OCI-LY1 (cell line): ENCODE measurements at regions not wholly inside any gene's neighbourhood (a gene's known extent, or its start where the extent isn't known, plus 50 kb on each side); places are given as distances from the start of the nearest gene placed in this dataset.

ENCODE experiments used
- H2AFZ ChIP-seq: fragments of 200-600 bp; sonication (generic), shearing (Covaris generic); 2 replicates; pipeline ENCODE4 v1.6.0; 2014; ENCODE audit warnings: antibody characterized with exemption, mild to moderate bottlenecking, low read length
- H3F3A ChIP-seq: fragments of 200-600 bp; sonication (generic), shearing (Covaris generic); 2 replicates; pipeline ENCODE4 v1.6.0; 2014; ENCODE audit warnings: mild to moderate bottlenecking, antibody characterized with exemption, low read length, moderate library complexity; ENCODE audit not compliant: insufficient read depth
- H3K27ac ChIP-seq: fragments of 200-600 bp; sonication (generic); 2 replicates; pipeline ENCODE4 v1.5.1; 2014; ENCODE audit warnings: low read length, mixed run types, mild to moderate bottlenecking, low read depth; ENCODE audit not compliant: poor library complexity, severe bottlenecking
- H3K27me3 ChIP-seq: fragments of 200-600 bp; sonication (generic); 2 replicates; pipeline ENCODE4 v1.6.0; 2014; ENCODE audit warnings: antibody characterized with exemption, mild to moderate bottlenecking, low read length, moderate library complexity; ENCODE audit not compliant: insufficient read depth
- H3K36me3 ChIP-seq: fragments of 200-600 bp; sonication (generic); 2 replicates; pipeline ENCODE4 v1.6.1; 2014; ENCODE audit warnings: mild to moderate bottlenecking, antibody characterized with exemption, low read length, moderate library complexity, mixed read lengths; ENCODE audit not compliant: insufficient read depth
- H3K4me1 ChIP-seq: fragments of 200-600 bp; sonication (generic); 2 replicates; pipeline ENCODE4 v1.5.1; 2014; ENCODE audit warnings: mild to moderate bottlenecking, low read length, moderate library complexity; ENCODE audit not compliant: insufficient read depth, severe bottlenecking
- H3K4me2 ChIP-seq: fragments of 200-600 bp; sonication (generic), shearing (Covaris generic); 2 replicates; pipeline ENCODE4 v1.6.1; 2014; ENCODE audit warnings: low read length
- H3K4me3 ChIP-seq: fragments of 200-600 bp; sonication (generic); 2 replicates; pipeline ENCODE4 v1.5.1; 2014; ENCODE audit warnings: low read length, low read depth, mild to moderate bottlenecking, mixed read lengths; ENCODE audit not compliant: poor library complexity, severe bottlenecking
- H3K79me2 ChIP-seq: fragments of 200-600 bp; shearing (Covaris generic); 2 replicates; pipeline ENCODE4 v1.6.1; 2016; ENCODE audit warnings: mixed run types, low read length, mixed read lengths; ENCODE audit not compliant: insufficient read depth
- H3K9ac ChIP-seq: fragments of 200-600 bp; sonication (generic), shearing (Covaris generic); 2 replicates; pipeline ENCODE4 v1.6.1; 2014; ENCODE audit warnings: mild to moderate bottlenecking, low read length, mixed read lengths
- H3K9me2 ChIP-seq: fragments of 200-600 bp; sonication (generic), shearing (Covaris generic); 2 replicates; pipeline ENCODE4 v1.6.1; 2014; ENCODE audit warnings: low read depth, mild to moderate bottlenecking, low read length, mixed read lengths
- H3K9me3 ChIP-seq: fragments of 200-600 bp; shearing (Covaris generic); 2 replicates; pipeline ENCODE4 v1.6.1; 2014; ENCODE audit warnings: low read length, mixed read lengths
- H4K20me1 ChIP-seq: fragments of 200-600 bp; sonication (generic), shearing (Covaris generic); 2 replicates; pipeline ENCODE4 v1.6.0; 2016; ENCODE audit warnings: mild to moderate bottlenecking, low read length; ENCODE audit not compliant: insufficient read depth
- EZH2 ChIP-seq: fragments of 200-600 bp; sonication (generic), shearing (Covaris generic); IDR thresholded peaks from 2 replicates; pipeline ENCODE4 v1.8.0; 2017; ENCODE audit warnings: borderline replicate concordance, mixed run types, mild to moderate bottlenecking, antibody characterized with exemption, low read length, moderate library complexity, mixed read lengths
- TF ChIP-seq, protein P1 (sequence below): fragments of 200-600 bp; sonication (generic), shearing (Covaris generic); IDR thresholded peaks from 2 replicates; pipeline ENCODE4 v1.5.1; 2017; ENCODE audit warnings: mild to moderate bottlenecking, antibody characterized with exemption, low read length, moderate library complexity, mixed read lengths

DNA sequence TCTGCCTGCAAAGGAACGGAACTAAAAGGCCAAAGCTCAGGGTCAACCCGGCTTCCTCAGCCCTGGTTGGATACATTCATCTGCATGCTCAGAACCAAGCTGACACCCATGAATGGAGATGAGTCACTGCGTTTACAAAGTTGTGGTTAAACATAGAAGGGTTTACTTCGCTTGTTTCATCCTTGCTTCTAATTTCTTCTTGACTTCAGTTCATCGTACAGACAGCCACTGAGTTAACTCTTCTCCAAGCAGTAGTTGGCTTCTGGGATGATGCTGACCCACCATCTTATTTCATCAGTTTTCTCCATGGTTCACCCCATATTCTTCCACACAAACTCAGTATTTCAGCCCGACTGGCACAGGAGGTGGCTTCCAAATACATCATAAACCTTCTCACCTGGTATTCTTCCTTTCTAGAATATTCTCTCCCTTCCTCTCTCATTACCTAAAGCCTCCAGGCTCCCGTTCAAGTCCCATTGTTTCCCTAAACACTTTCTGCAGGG is 166.3 kb upstream of the RNF32 start:
- no peak overlapping the region for H3K4me2 ChIP-seq

DNA sequence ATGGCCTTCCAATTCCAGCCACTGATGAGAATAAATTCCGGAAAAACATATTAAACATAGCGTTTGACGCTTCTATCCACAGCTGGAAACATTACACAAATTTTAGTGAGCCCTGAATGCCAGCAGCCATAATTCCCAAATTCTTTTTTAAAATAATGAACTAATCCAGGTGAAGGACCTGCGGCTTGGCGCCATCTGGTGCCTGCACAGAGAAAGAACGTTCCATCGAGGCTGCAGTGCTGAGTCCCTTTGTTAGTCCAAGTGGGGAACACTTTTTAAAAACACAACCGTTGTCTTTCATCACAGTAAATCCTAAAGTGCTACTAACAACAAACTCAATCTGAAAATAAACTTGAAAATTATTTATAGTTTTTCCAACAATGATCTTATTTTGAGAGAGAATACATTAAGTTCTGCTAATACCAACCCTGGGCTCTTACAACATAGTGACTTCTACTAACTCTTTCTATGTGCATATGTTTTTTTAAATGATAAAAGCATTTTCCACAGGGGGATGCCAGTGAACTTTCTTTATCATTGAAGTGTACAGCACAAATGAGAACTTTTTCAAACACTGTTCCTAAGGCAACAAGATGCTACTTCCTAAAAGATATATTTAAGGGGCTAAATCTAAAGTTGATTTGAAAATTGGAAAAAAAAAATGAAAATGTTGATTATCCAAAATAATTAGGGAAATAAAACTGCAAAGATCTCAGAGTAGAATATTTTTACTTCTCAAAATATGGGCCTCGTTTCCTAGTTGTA is 166.9 kb upstream of the RNF32 start:
- Histone ChIP-seq H3K27ac (no peak overlapping the region), H3K27me3 (no peaks in the 10 kb centered on the region; the same call in 1 of the 2 replicates), H3K4me2 (no peak overlapping the region), H2AFZ (no peak overlapping the region), H3F3A (no peaks in the 10 kb centered on the region), H3K4me1 (no peaks in the 10 kb centered on the region), H3K79me2 (no peaks in the 10 kb centered on the region), H3K9me2 (no peaks in the 10 kb centered on the region), H3K36me3 (no peaks in the 10 kb centered on the region), H4K20me1 (no peaks in the 10 kb centered on the region), H3K9ac (no peak overlapping the region), H3K4me3 (no peak overlapping the region), H3K9me3 (no peaks in the 10 kb centered on the region)
- no peak for TF ChIP-seq EZH2
- TF ChIP-seq, protein P1, sequence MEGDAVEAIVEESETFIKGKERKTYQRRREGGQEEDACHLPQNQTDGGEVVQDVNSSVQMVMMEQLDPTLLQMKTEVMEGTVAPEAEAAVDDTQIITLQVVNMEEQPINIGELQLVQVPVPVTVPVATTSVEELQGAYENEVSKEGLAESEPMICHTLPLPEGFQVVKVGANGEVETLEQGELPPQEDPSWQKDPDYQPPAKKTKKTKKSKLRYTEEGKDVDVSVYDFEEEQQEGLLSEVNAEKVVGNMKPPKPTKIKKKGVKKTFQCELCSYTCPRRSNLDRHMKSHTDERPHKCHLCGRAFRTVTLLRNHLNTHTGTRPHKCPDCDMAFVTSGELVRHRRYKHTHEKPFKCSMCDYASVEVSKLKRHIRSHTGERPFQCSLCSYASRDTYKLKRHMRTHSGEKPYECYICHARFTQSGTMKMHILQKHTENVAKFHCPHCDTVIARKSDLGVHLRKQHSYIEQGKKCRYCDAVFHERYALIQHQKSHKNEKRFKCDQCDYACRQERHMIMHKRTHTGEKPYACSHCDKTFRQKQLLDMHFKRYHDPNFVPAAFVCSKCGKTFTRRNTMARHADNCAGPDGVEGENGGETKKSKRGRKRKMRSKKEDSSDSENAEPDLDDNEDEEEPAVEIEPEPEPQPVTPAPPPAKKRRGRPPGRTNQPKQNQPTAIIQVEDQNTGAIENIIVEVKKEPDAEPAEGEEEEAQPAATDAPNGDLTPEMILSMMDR = peak; percentile 95

More for the DNA sequence above, 166.3 kb upstream of the RNF32 start:
- Histone ChIP-seq H3K27me3 (no peaks in the 10 kb centered on the region; the same call in 1 of the 2 replicates), H2AFZ (no peak overlapping the region), H4K20me1 (no peaks in the 10 kb centered on the region), H3K9ac (no peak overlapping the region), H3K79me2 (no peaks in the 10 kb centered on the region), H3K4me1 (no peaks in the 10 kb centered on the region), H3K4me3 (no peak overlapping the region), H3F3A (no peaks in the 10 kb centered on the region), H3K36me3 (no peaks in the 10 kb centered on the region), H3K9me2 (no peaks in the 10 kb centered on the region), H3K9me3 (no peaks in the 10 kb centered on the region), H3K27ac (no peak overlapping the region)
- TF ChIP-seq EZH2 = no peak
- TF ChIP-seq, protein P1 = no peak

- no peak overlapping the region for H3K27ac ChIP-seq
- no peaks in the 10 kb centered on the region for H3K79me2 ChIP-seq
- H3K36me3 ChIP-seq = no peaks in the 10 kb centered on the region
- no peaks in the 10 kb centered on the region for H3K4me1 ChIP-seq
- no peak overlapping the region for H3K9ac ChIP-seq
- no peak overlapping the region for H2AFZ ChIP-seq
- TF ChIP-seq, protein P1 = no peak
- TF ChIP-seq EZH2 = no peak
- no peak overlapping the region for H3K4me2 ChIP-seq
- H3K9me3 ChIP-seq = no peaks in the 10 kb centered on the region
- H3K9me2 ChIP-seq = no peaks in the 10 kb centered on the region
- H3F3A ChIP-seq = no peaks in the 10 kb centered on the region
- no peaks in the 10 kb centered on the region for H4K20me1 ChIP-seq
- H3K4me3 ChIP-seq = no peak overlapping the region
- H3K27me3 ChIP-seq = no peaks in the 10 kb centered on the region; the same call in 1 of the 2 replicates
These were observed 168.3 kb upstream of the RNF32 start for GRCh38 chr7:156472267-156472666.
